GM12892 (cell line): ENCODE measurements at regions not wholly inside any gene's neighbourhood (a gene's known extent, or its start where the extent isn't known, plus 50 kb on each side); places are given as distances from the start of the nearest gene placed in this dataset.

ENCODE experiments used
- DNase-seq: peaks from one replicate; pipeline ENCODE4 v3.0.0; 2011; ENCODE audit not compliant: insufficient read length
- FAIRE-seq: peaks from 2 replicates; lab custom pipeline; 2011; peaks lifted over from hg19 to GRCh38; lab: Jason Lieb, UNC
- POLR2A ChIP-seq: IDR thresholded peaks from 2 replicates; pipeline ENCODE4 v1.6.1; 2011; ENCODE audit warnings: low read depth, low read length, control low read depth
- POLR2AphosphoS5 ChIP-seq: IDR thresholded peaks from 2 replicates; pipeline ENCODE4 v1.6.1; 2011; ENCODE audit warnings: low read depth, low read length, control low read depth
- TAF1 ChIP-seq: IDR thresholded peaks from 2 replicates; pipeline ENCODE4 v1.6.1; 2011; ENCODE audit warnings: low read depth, mild to moderate bottlenecking, control low read depth, low read length, borderline replicate concordance

DNA sequence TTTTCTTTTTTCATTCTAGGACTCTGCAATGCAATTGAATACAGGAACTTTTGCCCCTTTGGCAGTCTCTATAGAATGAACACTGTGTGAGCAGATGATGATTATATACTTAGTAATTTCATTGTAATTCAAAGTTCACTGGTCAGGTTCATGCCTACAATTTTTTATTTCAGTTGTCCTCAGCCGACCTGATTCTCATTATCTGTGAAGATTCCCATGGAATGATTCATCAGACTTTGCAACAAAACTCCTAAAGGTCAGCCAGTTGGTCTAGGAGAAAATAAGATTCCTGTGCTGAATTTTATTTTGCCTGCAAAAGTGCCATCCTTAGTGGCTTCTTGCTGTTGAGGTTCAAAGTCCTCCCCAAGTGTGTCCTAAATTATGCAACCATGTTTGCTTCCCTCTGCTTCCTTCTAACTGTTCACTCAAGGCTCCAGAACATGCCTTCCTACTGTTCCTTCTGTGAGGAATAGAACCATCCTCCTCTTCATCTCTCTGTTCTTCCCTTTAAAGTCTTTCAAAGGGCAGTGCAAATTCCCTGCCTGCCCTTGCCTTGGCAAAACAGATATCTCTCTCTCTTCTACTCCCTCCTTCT is 194.2 kb upstream of the CNR1 start:
- TF ChIP-seq TAF1 = no peak
- TF ChIP-seq POLR2A = no peak
- TF ChIP-seq POLR2AphosphoS5 = no peak
- DNase-seq (no peak), FAIRE-seq (no peak)

DNA sequence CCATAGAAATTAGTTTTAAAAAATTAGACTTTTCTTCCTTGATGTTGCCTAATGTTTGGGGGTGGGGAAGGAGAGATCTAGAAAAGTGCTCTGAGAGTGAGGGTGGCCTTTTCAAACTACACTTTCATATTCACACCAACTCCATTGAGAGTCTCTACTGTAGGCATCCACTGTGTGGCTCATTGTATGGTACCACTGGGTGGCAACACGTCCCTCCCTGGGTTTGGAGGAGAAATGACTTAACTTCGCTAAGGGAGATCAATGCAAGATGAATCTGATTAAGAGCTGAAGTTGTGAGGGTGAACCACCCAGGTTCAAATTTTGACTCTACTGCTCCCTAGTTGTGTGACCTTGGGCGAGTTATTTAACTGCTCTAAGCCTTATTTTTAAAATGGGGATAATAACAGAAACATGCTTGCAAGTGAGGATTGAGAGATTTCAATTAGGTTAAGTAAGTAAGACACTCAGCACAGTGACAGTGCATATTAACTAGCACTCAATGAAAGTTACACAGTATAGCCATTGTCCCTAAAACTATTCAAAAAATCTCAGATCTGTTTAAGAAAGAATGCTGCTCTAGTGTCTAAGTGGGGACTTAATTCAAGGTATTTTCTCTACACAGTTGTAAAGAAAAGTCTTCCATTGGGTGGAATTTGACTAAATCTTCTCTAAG is 193.5 kb upstream of the CNR1 start:
- no peak for FAIRE-seq
- TF ChIP-seq POLR2A = no peak
- TF ChIP-seq TAF1 = no peak
- TF ChIP-seq POLR2AphosphoS5 = no peak
- DNase-seq = no peak

DNA sequence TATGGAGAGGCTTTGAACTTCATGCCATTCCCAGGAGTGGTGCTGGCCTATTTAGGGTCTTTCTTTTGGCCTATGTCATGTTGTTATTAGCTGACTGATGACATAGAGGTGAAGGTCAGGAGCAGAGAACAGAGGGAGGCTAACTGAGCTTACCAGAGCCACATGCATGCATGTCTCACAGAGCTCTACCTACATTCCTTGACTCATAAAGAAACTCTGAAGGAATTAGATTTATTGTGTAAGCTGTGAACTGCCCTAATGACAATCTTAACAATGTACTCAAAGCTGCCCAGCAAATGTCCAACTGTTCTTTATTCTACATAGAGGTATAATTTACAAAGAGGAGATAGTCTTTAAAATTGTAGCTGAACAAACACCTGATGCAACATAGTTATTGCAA is 192.7 kb upstream of the CNR1 start:
- DNase-seq (no peak), FAIRE-seq (no peak)
- TF ChIP-seq TAF1 = no peak

DNA sequence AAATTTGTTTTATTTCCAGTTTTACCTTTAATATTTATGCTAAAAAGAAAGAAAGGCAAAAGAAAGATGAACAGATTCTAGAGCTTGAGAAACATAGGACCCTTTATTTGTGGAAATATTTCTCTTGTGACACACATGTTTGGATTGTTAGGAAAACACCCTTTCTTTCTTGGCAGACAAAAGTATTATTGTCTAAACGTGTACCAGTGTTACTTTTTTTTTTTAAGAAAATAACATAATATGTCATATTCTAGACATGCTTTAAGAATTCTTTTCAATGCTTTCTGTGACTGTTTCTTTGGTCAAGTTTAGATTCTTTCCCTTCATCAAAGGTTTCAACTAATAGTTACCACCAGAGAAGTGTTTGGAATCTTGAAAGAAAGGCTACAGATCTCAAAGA is 183.4 kb upstream of the CNR1 start:
- FAIRE-seq (no peak), DNase-seq (no peak)
- no peak for TF ChIP-seq TAF1
- TF ChIP-seq POLR2A = no peak
- TF ChIP-seq POLR2AphosphoS5 = no peak

DNA sequence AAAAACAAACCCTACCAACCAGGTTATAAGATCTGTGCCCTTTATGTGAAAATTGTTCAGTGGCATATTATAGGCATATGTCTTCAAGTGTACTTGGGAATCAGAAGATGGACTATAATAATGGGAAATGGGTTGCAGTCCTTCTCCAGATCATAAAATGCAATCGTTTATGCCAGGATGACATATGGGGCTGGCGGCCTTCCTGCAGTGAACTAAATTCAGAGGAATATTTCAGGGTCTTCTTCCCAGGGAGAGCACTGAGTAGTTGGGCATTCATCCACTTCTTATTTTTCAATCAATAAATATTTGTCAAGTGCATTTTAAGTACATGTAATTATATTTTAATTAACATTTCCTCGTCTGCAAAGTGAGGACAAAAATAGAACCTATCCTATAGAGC is 176.2 kb upstream of the CNR1 start:
- DNase-seq (no peak), FAIRE-seq (no peak)
- no peak for TF ChIP-seq POLR2AphosphoS5
- no peak for TF ChIP-seq POLR2A
- no peak for TF ChIP-seq TAF1

DNA sequence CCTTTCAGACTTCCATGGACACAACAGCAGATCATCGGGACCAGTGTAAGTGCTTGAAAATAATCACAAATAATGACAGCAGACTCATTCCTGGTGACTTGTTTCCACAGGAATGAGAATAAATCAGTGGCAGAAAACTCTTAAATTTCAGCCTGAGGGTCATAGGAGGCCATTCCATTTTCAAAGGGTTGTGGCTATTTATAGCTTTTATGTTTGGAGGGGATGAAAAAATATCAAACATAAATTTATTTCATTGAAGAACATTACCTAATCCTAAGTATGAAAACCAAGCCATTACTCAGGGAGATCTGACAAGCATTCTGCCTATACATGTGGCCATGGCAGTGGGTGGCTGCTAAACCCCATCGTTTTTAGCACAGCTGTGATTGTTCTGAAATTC is 173.6 kb upstream of the CNR1 start:
- no peak for FAIRE-seq
- no peak for DNase-seq
- TF ChIP-seq POLR2A = no peak
- TF ChIP-seq POLR2AphosphoS5 = no peak
- no peak for TF ChIP-seq TAF1

DNA sequence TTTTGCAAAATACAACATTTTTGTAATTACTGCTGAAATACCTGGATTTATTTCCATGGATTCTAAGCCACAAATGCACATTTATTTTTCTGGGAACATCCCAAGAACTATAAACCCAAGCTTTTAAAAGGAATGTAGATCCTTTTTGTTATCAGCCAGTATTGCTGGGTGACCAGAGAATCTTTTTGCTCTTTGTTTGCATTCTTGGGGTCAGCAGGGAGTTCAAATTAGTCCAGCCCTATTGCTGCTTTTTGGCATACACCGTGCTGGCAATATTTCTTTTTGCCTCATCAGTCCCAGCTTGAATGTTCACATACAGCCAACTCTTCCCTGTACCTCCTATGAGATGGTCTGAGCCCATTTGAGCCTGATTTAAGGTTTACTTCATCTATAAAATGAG is 155.2 kb upstream of the CNR1 start:
- FAIRE-seq (no peak), DNase-seq (no peak)
- TF ChIP-seq POLR2A (no peak), POLR2AphosphoS5 (no peak), TAF1 (no peak)

DNA sequence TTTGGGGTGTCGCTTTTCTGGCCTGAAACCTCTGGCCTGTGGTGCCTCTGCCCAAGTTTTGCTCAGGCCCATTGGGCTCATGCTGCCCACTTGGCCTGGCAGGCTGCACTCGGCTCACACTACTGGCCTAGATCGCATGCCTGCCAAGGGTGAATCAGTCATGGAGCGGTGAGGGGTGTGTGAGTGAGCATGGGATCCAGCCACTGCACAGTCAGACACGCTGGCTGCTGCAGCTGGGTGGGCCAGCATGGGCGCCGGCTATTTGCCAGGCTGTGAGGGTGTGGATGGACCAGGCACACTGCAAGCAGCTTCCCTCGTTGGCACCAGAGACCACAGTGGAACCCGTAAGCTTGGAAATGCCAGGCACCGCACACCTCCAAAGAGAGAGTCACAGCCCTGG is 145.4 kb upstream of the CNR1 start:
- no peak for TF ChIP-seq POLR2AphosphoS5
- TF ChIP-seq TAF1 = no peak
- no peak for TF ChIP-seq POLR2A
- DNase-seq (no peak), FAIRE-seq (no peak)

DNA sequence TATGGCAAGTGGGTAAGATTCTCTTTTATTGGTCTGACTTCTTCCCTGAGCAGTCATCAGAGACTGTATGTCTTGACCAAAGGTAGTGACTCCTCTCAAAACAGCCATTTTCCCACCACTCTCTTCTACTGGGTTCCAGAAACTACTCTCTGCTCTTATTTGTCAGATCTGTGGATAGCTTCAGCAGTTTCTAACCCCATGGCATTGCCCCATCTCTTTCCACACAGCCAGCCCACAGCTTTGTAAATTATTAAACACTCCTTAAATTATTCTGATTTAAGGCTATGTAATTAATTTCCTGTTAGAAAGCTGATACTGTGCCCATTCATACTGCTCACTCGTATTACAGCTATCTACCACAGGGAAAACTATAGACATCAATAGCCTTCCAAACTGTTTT is 138.4 kb upstream of the CNR1 start:
- no peak for FAIRE-seq
- TF ChIP-seq TAF1 (no peak), POLR2A (no peak), POLR2AphosphoS5 (no peak)
- DNase-seq = no peak

DNA sequence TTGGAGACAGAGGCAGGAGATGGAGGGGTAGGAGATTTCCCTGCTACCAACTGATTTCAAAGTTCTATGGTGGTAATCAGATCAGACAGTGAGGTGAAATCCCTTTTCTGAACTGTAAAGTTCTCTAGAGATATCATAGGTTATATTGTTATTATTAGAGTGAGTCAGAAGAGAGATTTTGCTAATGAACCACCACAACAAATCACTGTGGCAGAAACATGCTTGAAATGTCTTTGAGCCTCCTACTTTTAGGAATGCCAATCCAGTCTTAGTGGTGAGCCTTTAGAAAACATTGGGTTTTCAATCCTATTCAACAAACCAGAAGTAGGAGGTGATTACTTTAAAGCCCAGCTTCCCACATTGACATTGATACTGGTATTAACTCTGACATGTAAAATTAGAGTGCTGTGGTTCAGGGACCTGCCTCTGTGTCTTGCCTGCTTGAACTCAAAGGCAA is 136.7 kb upstream of the CNR1 start:
- FAIRE-seq = no peak
- no peak for DNase-seq
- TF ChIP-seq TAF1 = no peak
- TF ChIP-seq POLR2A = no peak
- TF ChIP-seq POLR2AphosphoS5 = no peak

DNA sequence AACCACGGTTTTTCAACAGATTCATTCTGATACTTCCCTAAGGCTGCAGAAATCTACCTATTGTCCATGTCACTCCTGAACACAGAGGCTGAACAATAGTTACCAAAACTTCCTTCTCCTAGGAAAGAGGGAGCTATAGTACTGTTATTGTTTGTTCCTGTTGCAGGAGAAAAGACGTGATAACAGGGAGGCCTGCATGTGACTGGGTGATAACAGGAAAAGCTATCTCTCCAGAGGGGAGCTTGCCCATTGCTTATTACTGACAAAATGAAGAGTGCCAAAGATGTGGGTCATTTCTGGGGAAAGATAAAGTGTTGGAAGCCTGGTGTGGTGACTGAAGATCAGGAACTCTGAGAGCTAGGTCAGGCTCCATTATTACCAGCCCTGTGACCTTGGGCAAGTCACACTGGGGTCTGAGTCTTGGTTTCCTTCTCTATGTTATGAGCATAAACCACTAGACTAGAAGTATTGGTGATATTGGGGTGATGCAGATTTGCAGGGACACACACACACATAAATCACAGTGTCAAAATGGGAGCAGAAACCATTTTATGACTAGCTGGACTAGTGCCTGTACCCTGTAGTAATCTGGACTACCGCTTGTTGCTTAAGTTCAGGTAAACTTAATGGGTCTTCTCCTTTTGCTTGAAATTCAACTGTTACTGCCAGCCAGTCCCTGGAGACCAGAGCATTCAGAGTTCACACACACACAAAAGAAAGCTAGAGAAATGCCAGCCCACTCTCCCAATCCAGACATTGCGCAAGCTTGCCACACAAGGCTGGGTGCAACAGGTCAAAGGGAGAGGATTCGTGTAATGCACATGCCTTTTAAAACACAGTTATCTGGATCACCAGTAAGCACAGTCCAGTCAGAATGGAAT is 136.0 kb upstream of the CNR1 start:
- FAIRE-seq (no peak), DNase-seq (no peak)
- TF ChIP-seq POLR2A (no peak), POLR2AphosphoS5 (no peak), TAF1 (no peak)
